K562 (cell line): ENCODE measurements at regions not wholly inside any gene's neighbourhood (a gene's known extent, or its start where the extent isn't known, plus 50 kb on each side); places are given as distances from the start of the nearest gene placed in this dataset.

Experiments
- ATAC-seq: fragments of 200-7000 bp; cut with Tn5 transposase; 3 replicates; pipeline ENCODE4 v1.9.1; 2020; ENCODE audit warnings: moderate library complexity
- BruUV-seq: library from RNA; stranded (reverse); fragments of 400-500 nt; replicated peaks from 2 replicates; lab custom pipeline; 2021; lab: Mats Ljungman, UMichigan
- CTCF ChIA-PET: fragments of 300-600 bp; formaldehyde crosslinking; extraction: SDS; loops from one replicate; lab custom pipeline; 2021; ENCODE audit warnings: low intra/inter-chr PET ratio; lab: Yijun Ruan, JAX
- POLR2A ChIA-PET: fragments of 300-600, 350-650 bp; sonication (Branson Sonifier 250); formaldehyde crosslinking; extraction: SDS; loops from one replicate; lab custom pipeline; 2021; ENCODE audit warnings: antibody characterized with exemption, inconsistent platforms; lab: Yijun Ruan, JAX
- DNase-seq, 4 experiments: peaks; one replicate each; pipeline versions ENCODE4 v3.0.0 to v3.0.0-alpha.2; 2011 to 2018; ENCODE audit warnings: low spot score in 3 of 4, mixed read lengths in 3 of 4; ENCODE audit errors: extremely low read depth in 1 of 4
- FAIRE-seq: peaks from 2 replicates; lab custom pipeline; 2011; peaks lifted over from hg19 to GRCh38; lab: Jason Lieb, UNC
- H2AFZ ChIP-seq: 2 replicates; pipeline ENCODE4 v1.6.0; 2011; ENCODE audit warnings: low read depth, low read length, control low read depth, inconsistent platforms
- H3K27ac ChIP-seq: fragments of 200-600 bp; 3 replicates; pipeline ENCODE4 v1.8.0; 2011; ENCODE audit warnings: low read depth, mild to moderate bottlenecking, control low read depth, inconsistent platforms, low read length, moderate library complexity, mixed read lengths; ENCODE audit errors: extremely low read depth
- H3K27me3 ChIP-seq, 2 experiments: fragments of 300-600 bp in 1 of 2; 2 replicates in 1 of 2; 3 replicates in 1 of 2; pipeline versions ENCODE4 v1.6.0 to v1.8.0; 2011; ENCODE audit warnings: inconsistent platforms in 2 of 2, low read length in 2 of 2, mild to moderate bottlenecking in 1 of 2, mixed read lengths in 1 of 2, moderate library complexity in 1 of 2; ENCODE audit not compliant: control insufficient read depth in 2 of 2, insufficient read depth in 2 of 2
- H3K36me3 ChIP-seq: fragments of 300-600 bp; 3 replicates; pipeline ENCODE4 v1.8.0; 2011; ENCODE audit warnings: mild to moderate bottlenecking, low read length, inconsistent platforms; ENCODE audit not compliant: control insufficient read depth, insufficient read depth
- H3K4me1 ChIP-seq, 2 experiments: fragments of 200-600 bp in 1 of 2; replicated peaks in 1 of 2; 2 replicates in 1 of 2; 3 replicates in 1 of 2; pipeline versions ENCODE4 v1.5.1 to v1.8.0; 2011; ENCODE audit warnings: inconsistent platforms in 2 of 2, low read length in 2 of 2, mild to moderate bottlenecking in 1 of 2, mixed read lengths in 1 of 2, moderate library complexity in 1 of 2; ENCODE audit not compliant: control insufficient read depth in 2 of 2, insufficient read depth in 2 of 2
- H3K4me2 ChIP-seq: 2 replicates; pipeline ENCODE4 v1.6.1; 2011; ENCODE audit warnings: low read length, control low read depth, inconsistent platforms, mixed read lengths; ENCODE audit not compliant: insufficient read depth
- H3K4me3 ChIP-seq: fragments of 200-600 bp; sonication (generic), shearing (Covaris generic); 2 replicates; pipeline ENCODE4 v1.5.1; 2016; ENCODE audit warnings: control low read depth, inconsistent platforms
- H3K79me2 ChIP-seq: fragments of 200-600 bp; 3 replicates; pipeline ENCODE4 v1.8.0; 2011; ENCODE audit warnings: low read length, inconsistent platforms; ENCODE audit not compliant: control insufficient read depth, insufficient read depth
- H3K9ac ChIP-seq, 2 experiments: 2 replicates each; pipeline versions ENCODE4 v1.6.0 to v1.6.1; 2011; ENCODE audit warnings: low read depth in 2 of 2, low read length in 2 of 2, control low read depth in 1 of 2, inconsistent platforms in 1 of 2, mild to moderate bottlenecking in 1 of 2, mixed read lengths in 1 of 2; ENCODE audit not compliant: insufficient read depth in 1 of 2
- H3K9me1 ChIP-seq: one replicate; pipeline ENCODE4 v1.6.0; 2011; ENCODE audit warnings: inconsistent platforms, mild to moderate bottlenecking, low read length, moderate library complexity; ENCODE audit not compliant: control insufficient read depth, insufficient read depth
- H3K9me3 ChIP-seq: replicated peaks from 2 replicates; pipeline ENCODE4 v1.5.1; 2011; ENCODE audit warnings: low read depth, low read length, inconsistent platforms; ENCODE audit not compliant: control insufficient read depth, insufficient read depth
- H4K20me1 ChIP-seq: replicated peaks from 2 replicates; pipeline ENCODE4 v1.6.1; 2011; ENCODE audit warnings: low read length, inconsistent platforms, mixed read lengths; ENCODE audit not compliant: control insufficient read depth, insufficient read depth
- CBX1 ChIP-seq: sonication (generic); IDR thresholded peaks from 2 replicates; pipeline ENCODE4 v1.6.1; 2016; ENCODE audit warnings: antibody characterized with exemption, low read depth, mild to moderate bottlenecking
- CEBPB ChIP-seq: fragments of 450-650 bp; IDR thresholded peaks from 2 replicates; pipeline ENCODE4 v1.6.1; 2016; ENCODE audit warnings: missing genetic modification characterization, missing compliant biosample characterization
- WGBS: fragments of 100-300 bp; shearing (Covaris generic); methylation state at CpG from one replicate; pipeline ENCODE4 v1.1.6; 2016; ENCODE audit warnings: low coverage, mixed read lengths; ENCODE audit not compliant: insufficient coverage; ENCODE audit errors: missing lambda C conversion rate; 5-methylcytosine and 5-hydroxymethylcytosine counted together
- in situ Hi-C: fragments of 300-500 bp; cut with MboI; formaldehyde crosslinking; loops from 4 replicates; pipeline ENCODE4 v1.15.0; 2018; ENCODE audit warnings: inconsistent platforms, mixed read lengths
- intact Hi-C: fragments of 100-400 bp; cut with micrococcal nuclease; formaldehyde crosslinking; loops from 2 replicates; pipeline ENCODE4 v1.14.2; 2022
- TF ChIP-seq, protein P1 (sequence below): sonication (generic); formaldehyde crosslinking; IDR thresholded peaks from 2 replicates; pipeline ENCODE4 v1.8.1; 2023; ENCODE audit warnings: mild to moderate bottlenecking, missing genetic modification reagents

DNA sequence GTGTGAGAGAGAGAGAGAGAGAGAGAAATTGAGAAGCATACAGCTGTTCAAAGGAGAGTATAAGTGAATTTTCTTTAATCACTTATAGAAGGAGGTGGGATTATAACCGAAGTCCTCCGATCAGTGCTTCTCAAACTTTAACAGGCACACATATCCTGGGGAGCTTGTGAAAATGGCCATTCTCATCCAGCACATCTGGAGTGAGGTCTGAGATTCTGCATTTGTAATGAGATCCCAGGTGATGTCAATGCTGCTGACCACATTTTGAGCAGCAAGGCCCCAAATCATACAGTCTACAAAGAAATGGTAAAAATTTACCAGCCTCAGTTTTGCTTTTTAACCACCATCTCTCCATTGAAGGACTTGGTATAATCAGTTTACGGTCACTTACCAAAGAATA lies 219.0 kb downstream of the PTEN start:
- 33% methylated on average over 3 of the region's 3 CpGs for WGBS
- ChIA-PET POLR2A (interaction anchor here (1.0 kb wide), 1 partner anchor 14 kb away, joined by 5 read pairs; no protein-coding TSS in a partner anchor), CTCF (no interaction called here)
- Histone ChIP-seq H3K4me2 (no peak overlapping the region), H3K27ac (no peak overlapping the region), H3K79me2 (no peaks in the 10 kb centered on the region), H3K9me3 (no peaks in the 10 kb centered on the region), H3K27me3 (no peaks in the 10 kb centered on the region), H3K9me1 (no peaks in the 10 kb centered on the region), H3K4me1 (no peaks in the 10 kb centered on the region), H2AFZ (no peak overlapping the region)
- FAIRE-seq (no peak), ATAC-seq (no peak), DNase-seq (no peak)
- intact Hi-C loops, result no loop called here
- in situ Hi-C loops, result loop anchor here (25.0 kb wide), 1 partner anchor 220 kb away; the partner anchor contains the start of genes KLLN and PTEN
- TF ChIP-seq CBX1, result no peak
- TF ChIP-seq, all 486 proteins: peak for 0
- Histone ChIP-seq H3K9ac (no peak overlapping the region), H3K4me3 (no peak overlapping the region), H3K36me3 (no peaks in the 10 kb centered on the region), H4K20me1 (no peaks in the 10 kb centered on the region)
- no TSS peak for BruUV-seq

DNA sequence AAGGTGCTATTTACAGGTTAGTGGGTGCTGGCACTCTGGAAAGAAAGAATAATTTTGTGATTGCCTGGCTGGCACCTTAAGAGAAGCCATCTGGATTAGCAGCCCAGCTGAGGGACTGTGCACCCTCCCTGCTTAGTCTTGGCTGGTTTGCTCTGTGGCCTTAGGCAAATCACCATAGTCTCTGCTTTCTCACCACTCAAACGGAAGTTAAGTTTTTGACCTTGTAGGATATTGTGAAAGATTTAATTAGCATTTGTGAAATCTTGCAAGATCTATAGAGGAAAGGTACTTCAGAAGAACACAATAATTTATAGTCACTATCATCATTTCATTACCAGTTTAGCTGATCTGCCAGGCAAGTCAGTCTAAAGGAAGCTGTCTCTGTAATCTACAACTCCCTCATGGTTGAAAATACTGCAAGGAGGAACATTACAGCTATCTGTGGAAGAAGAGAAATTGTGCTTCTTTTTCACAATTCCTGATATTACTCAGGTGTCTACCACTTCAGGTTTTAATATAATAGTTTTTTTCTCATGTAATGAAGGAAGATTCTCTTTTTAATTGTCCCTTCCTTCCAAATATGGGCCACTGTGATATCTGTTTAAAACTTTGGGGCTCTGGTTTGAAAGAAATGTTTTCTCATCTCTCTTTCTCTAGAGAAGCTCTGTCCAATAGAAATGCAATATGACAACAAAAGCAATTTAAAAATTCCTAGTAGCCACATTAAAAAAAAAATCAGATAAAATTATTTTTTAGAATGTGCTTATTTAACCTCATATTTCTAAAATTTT lies 219.6 kb downstream of the PTEN start:
- H3K4me2 ChIP-seq, result no peak overlapping the region
- H3K27ac ChIP-seq, result no peak overlapping the region
- FAIRE-seq (no peak), ATAC-seq (no peak), DNase-seq (no peak)
- WGBS, result 0% methylated on average over 1 of the region's 1 CpG
- no peak overlapping the region for H2AFZ ChIP-seq
- H3K36me3 ChIP-seq, result no peaks in the 10 kb centered on the region
- no peaks in the 10 kb centered on the region for H3K27me3 ChIP-seq
- no peaks in the 10 kb centered on the region for H3K79me2 ChIP-seq
- H4K20me1 ChIP-seq, result no peaks in the 10 kb centered on the region
- H3K9ac ChIP-seq, result no peak overlapping the region
- TF ChIP-seq CEBPB (tag), result 0 out of 2 replicates have a peak, but pooled peaks have one; percentile 11
- TF ChIP-seq, protein P1, sequence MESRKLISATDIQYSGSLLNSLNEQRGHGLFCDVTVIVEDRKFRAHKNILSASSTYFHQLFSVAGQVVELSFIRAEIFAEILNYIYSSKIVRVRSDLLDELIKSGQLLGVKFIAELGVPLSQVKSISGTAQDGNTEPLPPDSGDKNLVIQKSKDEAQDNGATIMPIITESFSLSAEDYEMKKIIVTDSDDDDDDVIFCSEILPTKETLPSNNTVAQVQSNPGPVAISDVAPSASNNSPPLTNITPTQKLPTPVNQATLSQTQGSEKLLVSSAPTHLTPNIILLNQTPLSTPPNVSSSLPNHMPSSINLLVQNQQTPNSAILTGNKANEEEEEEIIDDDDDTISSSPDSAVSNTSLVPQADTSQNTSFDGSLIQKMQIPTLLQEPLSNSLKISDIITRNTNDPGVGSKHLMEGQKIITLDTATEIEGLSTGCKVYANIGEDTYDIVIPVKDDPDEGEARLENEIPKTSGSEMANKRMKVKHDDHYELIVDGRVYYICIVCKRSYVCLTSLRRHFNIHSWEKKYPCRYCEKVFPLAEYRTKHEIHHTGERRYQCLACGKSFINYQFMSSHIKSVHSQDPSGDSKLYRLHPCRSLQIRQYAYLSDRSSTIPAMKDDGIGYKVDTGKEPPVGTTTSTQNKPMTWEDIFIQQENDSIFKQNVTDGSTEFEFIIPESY (CRISPR knock-in tag), result no peak
- BruUV-seq, result no TSS peak
- CTCF ChIA-PET, result no interaction called here
- H3K4me1 ChIP-seq, result no peaks in the 10 kb centered on the region
- no peaks in the 10 kb centered on the region for H3K9me1 ChIP-seq
- POLR2A ChIA-PET, result no interaction called here
- in situ Hi-C loops (loop anchor here (25.0 kb wide), 1 partner anchor 221 kb away; the partner anchor contains the start of genes KLLN and PTEN), intact Hi-C loops (no loop called here)
- no peak overlapping the region for H3K4me3 ChIP-seq
- no peaks in the 10 kb centered on the region for H3K9me3 ChIP-seq
